ENCODE measurements at regions not wholly inside any gene's neighbourhood (a gene's known extent, or its start where the extent isn't known, plus 50 kb on each side); places are given as distances from the start of the nearest gene placed in this dataset.
"Not testable (repeated sequence)": the region's sequence is repeated elsewhere in the genome, so short reads cannot be mapped to it uniquely, and the experiment has no call there.

DNA sequence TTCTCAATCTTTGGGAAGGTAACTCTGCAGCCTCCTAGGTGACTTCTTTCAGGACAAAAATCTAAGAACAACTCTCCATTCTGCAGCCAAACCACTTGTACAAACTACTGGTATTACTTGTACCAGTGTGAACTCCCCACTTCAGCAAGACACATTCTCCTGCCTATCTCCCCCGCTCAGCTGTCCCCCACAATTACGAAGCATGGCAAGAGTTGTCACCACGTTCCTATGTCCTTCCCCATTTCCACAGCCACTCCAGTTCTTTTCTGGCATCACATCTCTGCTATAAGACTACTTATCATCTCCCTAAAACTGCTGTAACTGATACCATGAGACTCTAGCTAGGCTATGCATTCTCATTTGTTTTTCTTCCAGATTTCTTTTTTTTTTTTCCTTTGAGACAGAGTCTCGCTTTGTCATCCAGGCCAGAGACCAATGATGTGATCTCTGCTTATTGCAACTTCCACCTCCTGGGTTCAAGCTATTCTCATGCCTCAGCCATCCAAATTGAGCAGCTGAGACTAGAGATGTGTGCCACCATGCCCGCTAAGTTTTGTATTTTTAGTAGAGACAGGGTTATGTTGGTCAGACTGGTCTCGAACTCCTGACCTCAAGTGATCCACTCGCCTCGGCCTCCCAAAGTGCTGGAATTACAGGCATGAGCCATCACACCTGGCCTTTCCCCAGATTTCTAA lies 71.9 kb upstream of the CDON start:
- H3K4me3 ChIP-seq (ENCODE audit: low read depth, low read length), result no peak overlapping the region
- TF ChIP-seq, protein P1, sequence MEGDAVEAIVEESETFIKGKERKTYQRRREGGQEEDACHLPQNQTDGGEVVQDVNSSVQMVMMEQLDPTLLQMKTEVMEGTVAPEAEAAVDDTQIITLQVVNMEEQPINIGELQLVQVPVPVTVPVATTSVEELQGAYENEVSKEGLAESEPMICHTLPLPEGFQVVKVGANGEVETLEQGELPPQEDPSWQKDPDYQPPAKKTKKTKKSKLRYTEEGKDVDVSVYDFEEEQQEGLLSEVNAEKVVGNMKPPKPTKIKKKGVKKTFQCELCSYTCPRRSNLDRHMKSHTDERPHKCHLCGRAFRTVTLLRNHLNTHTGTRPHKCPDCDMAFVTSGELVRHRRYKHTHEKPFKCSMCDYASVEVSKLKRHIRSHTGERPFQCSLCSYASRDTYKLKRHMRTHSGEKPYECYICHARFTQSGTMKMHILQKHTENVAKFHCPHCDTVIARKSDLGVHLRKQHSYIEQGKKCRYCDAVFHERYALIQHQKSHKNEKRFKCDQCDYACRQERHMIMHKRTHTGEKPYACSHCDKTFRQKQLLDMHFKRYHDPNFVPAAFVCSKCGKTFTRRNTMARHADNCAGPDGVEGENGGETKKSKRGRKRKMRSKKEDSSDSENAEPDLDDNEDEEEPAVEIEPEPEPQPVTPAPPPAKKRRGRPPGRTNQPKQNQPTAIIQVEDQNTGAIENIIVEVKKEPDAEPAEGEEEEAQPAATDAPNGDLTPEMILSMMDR (conservative IDR thresholded peaks at IDR 0.05; ENCODE audit: low read depth, low read length), result no peak
- DNase-seq (ENCODE audit: low read depth), result no peak

DNA sequence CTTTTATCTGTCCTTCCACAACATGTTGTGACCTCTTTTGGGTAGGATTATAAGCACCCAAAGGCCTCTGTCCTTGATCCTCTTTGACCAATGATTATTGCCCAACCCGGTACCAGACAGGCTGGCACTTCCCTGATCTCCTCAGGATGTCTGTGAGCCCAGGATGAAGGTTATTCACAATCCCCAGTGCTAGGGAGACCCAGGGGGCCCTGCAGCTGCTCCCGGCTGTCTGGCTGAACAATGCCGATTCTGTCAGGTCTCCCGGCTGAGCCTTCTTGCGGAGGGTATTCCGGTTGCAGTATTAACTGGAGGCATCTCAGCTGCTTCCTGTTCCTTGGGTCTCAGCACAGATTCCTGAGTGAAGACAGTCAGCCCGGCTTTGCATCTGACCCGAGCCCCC lies 71.2 kb upstream of the CDON start:
- no peak overlapping the region for H3K4me3 ChIP-seq (ENCODE audit: low read depth, low read length)
- TF ChIP-seq, protein P1 (conservative IDR thresholded peaks at IDR 0.05; ENCODE audit: low read depth, low read length), result no peak
- DNase-seq (ENCODE audit: low read depth), result no peak

DNA sequence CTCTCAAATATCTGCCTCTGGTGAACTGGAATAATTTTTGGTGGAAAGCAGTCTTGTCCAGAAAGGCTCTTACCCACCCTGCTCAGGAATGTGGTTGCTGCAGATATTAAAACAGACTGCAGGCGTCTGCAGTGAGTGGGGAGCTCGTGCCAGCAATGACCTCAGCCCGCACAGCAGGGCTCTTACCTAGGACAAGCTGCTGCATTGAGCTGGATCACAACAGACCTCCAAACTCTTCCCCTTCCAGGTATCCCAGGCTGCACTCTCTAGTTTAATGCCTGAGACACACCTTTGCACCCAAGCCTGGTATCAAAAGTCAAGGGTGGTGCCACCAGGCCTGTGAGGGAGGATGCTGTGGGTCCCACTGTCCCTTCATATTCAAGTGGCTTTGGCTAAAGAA lies 69.7 kb upstream of the CDON start:
- no peak overlapping the region for H3K4me3 ChIP-seq (ENCODE audit: low read depth, low read length)
- TF ChIP-seq, protein P1 (conservative IDR thresholded peaks at IDR 0.05; ENCODE audit: low read depth, low read length), result peak; percentile 9
- no peak for DNase-seq (ENCODE audit: low read depth)

DNA sequence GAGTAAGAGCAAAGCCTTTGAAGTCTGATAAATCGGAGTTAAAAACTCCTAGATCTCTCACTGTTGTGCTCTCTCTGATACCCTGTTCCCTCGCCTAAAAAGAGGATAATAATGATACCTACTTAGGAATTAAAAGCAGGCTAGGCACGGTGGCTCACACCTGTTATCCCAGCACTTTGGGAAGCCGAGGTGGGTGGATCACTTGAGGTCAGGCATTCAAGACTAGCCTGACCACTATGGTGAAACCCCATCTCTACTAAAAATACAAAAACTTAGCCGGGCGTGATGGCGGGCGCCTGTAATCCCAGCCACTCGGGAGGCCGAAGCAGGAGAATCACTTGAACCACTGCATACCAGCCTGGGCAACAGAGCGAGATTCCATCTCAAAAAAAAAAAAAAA lies 68.1 kb upstream of the CDON start:
- not testable (repeated sequence) for DNase-seq (ENCODE audit: low read depth); H3K4me3 ChIP-seq (ENCODE audit: low read depth, low read length)

DNA sequence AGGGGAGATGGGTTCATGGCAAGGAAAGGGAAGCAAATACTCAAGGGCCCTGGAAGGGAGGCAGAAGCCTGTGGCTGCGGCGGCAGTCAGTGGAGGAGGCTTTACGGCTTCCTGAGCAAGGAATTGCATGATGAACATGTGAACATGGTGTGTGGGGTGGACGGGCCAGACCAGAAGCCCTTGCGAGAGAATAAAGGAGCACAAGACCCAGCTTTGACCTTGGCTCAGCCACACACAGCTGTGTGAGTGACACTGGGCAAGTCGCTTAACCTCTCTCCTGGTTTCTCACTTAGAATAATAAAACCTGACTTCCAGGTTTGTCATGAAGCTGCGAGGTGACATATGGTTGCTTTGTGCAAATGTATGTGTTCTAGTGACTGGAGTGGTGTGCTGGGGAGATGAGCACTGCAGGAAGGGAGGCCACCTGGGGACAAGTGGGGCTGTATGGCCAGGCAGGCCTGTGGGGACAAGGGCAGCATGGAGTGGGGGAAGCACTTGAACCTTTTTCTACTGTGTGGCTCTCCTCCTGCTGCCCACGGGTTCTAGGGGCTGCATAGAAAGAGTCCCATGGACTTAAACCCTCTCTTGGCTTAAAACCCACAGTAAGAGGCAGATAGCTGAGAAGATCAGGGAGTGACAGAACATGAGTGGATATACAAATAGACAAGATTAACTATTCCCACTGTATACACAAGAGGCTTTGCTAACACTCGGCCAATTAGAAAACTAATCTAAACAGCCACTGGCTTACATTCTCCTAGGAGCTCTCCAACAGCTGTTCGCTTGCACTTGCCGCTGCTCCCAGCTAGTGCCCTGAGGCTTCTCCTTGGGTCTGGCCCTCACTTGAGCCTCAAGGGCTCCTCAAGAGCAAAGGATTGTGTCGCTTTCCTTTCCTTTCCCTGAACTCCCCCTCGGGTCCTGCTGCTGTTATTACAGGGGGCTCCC lies 67.3 kb upstream of the CDON start:
- TF ChIP-seq, protein P1 (conservative IDR thresholded peaks at IDR 0.05; ENCODE audit: low read depth, low read length), result no peak
- no peak overlapping the region for H3K4me3 ChIP-seq (ENCODE audit: low read depth, low read length)
- DNase-seq (ENCODE audit: low read depth), result no peak

DNA sequence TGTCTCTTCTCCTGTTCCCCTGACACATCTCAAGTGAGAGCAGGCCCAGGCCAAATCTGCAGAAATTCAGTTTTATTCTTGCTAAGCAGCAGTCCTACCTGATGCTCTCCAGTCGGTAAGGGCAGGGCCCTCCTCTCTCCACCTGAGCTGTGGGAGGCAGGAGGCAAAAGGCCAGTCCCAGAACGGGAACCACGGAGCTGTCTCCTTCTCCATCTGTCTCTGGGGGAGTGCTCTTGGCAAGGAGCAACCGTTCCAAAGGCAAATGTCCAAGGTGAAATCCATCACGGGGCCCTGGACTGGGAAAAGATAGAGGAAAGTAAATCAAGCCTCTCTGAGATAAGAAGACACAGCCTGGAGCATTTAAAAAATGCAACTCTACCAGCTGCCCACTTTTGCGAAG lies 65.2 kb upstream of the CDON start:
- no peak for DNase-seq (ENCODE audit: low read depth)
- TF ChIP-seq, protein P1 (conservative IDR thresholded peaks at IDR 0.05; ENCODE audit: low read depth, low read length), result no peak
- H3K4me3 ChIP-seq (ENCODE audit: low read depth, low read length), result no peak overlapping the region

DNA sequence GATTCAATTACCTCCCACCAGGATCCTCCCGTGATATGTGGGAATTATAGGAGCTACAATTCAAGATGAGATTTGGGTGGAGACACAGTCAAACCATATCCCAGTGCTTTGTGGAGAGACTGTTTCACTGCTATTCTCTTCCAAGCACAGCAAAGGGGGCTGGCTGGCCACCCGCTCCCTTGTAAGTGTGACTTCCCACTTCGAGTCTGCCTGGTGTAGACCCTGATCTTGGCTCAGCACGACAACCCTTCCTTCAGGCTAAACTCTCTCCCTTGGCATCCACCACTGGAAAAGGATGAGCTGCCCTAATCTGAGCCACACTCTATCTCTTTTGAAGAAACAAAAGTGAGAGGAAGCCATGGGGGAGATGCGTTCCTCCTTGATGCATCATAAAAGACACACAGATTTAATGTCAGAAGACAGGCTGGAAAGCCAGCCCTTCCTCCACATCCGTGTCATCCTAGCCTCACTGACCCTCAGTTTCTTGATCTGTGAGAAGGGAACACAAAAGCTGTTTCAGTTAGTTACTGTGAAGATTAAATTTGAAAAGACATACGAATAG lies 64.7 kb upstream of the CDON start:
- TF ChIP-seq, protein P1 (conservative IDR thresholded peaks at IDR 0.05; ENCODE audit: low read depth, low read length), result no peak
- H3K4me3 ChIP-seq (ENCODE audit: low read depth, low read length), result no peak overlapping the region
- DNase-seq (ENCODE audit: low read depth), result no peak
